DOHH2 (cell line): ENCODE measurements at regions not wholly inside any gene's neighbourhood (a gene's known extent, or its start where the extent isn't known, plus 50 kb on each side); places are given as distances from the start of the nearest gene placed in this dataset.

ENCODE experiments used
- H3F3A ChIP-seq: fragments of 200-600 bp; sonication (generic), shearing (Covaris generic); 2 replicates; pipeline ENCODE4 v1.6.0; 2016; ENCODE audit warnings: antibody characterized with exemption, mild to moderate bottlenecking; ENCODE audit not compliant: control insufficient read depth, insufficient read depth
- H3K27ac ChIP-seq: fragments of 200-600 bp; sonication (generic); 2 replicates; pipeline ENCODE4 v1.5.1; 2014; ENCODE audit warnings: low read depth, mild to moderate bottlenecking, low read length, moderate library complexity
- H3K27me3 ChIP-seq: fragments of 200-600 bp; sonication (generic); 2 replicates; pipeline ENCODE4 v1.6.1; 2014; ENCODE audit warnings: mild to moderate bottlenecking, low read length, mixed read lengths; ENCODE audit not compliant: control insufficient read depth
- H3K36me3 ChIP-seq: fragments of 200-600 bp; sonication (generic); 2 replicates; pipeline ENCODE4 v1.6.1; 2014; ENCODE audit warnings: mild to moderate bottlenecking, low read length, moderate library complexity, mixed read lengths; ENCODE audit not compliant: control insufficient read depth
- H3K4me1 ChIP-seq: fragments of 200-600 bp; sonication (generic); 2 replicates; pipeline ENCODE4 v1.6.1; 2014; ENCODE audit warnings: mild to moderate bottlenecking, low read length, mixed read lengths; ENCODE audit not compliant: control insufficient read depth
- H3K4me2 ChIP-seq: fragments of 200-600 bp; sonication (generic); 2 replicates; pipeline ENCODE4 v1.6.0; 2014; ENCODE audit warnings: mild to moderate bottlenecking, low read length, moderate library complexity
- H3K4me3 ChIP-seq: fragments of 200-600 bp; sonication (generic); 2 replicates; pipeline ENCODE4 v1.5.1; 2014; ENCODE audit warnings: mild to moderate bottlenecking, low read length, mixed read lengths
- H3K79me2 ChIP-seq: fragments of 200-600 bp; sonication (generic); 2 replicates; pipeline ENCODE4 v1.6.1; 2014; ENCODE audit warnings: mild to moderate bottlenecking, low read length, mixed read lengths; ENCODE audit not compliant: control insufficient read depth
- H3K9me2 ChIP-seq: fragments of 200-600 bp; sonication (generic); replicated peaks from 2 replicates; pipeline ENCODE4 v1.6.1; 2014; ENCODE audit warnings: mild to moderate bottlenecking, low read length, mixed read lengths; ENCODE audit not compliant: control insufficient read depth
- H3K9me3 ChIP-seq: fragments of 200-600 bp; sonication (generic); 2 replicates; pipeline ENCODE4 v1.6.1; 2014; ENCODE audit warnings: antibody characterized with exemption, low read length, mixed read lengths; ENCODE audit not compliant: control insufficient read depth, insufficient read depth
- H4K20me1 ChIP-seq: fragments of 200-600 bp; sonication (generic); 2 replicates; pipeline ENCODE4 v1.6.0; 2014; ENCODE audit warnings: low read depth, mild to moderate bottlenecking, antibody characterized with exemption, low read length, moderate library complexity; ENCODE audit not compliant: control insufficient read depth, insufficient read depth
- CTCF ChIP-seq: fragments of 200-600 bp; sonication (generic); IDR thresholded peaks from one replicate; pipeline ENCODE4 v1.5.1; 2014; ENCODE audit warnings: antibody characterized with exemption, mild to moderate bottlenecking, low read depth, low read length; ENCODE audit not compliant: poor library complexity, severe bottlenecking
- EZH2phosphoT487 ChIP-seq: fragments of 200-600 bp; sonication (generic); IDR thresholded peaks from 2 replicates; pipeline ENCODE4 v1.6.1; 2017; ENCODE audit warnings: borderline replicate concordance, mild to moderate bottlenecking, antibody characterized with exemption, low read length, moderate library complexity, mixed read lengths

- no peak overlapping the region for H3K4me2 ChIP-seq
- no peak overlapping the region for H3K4me3 ChIP-seq
- no peak overlapping the region for H3K27ac ChIP-seq
- H3K79me2 ChIP-seq = no peaks in the 10 kb centered on the region
- no peaks in the 10 kb centered on the region for H3F3A ChIP-seq
- H3K36me3 ChIP-seq = no peaks in the 10 kb centered on the region
- no peaks in the 10 kb centered on the region; the same call in 1 of the 2 replicates for H3K9me3 ChIP-seq
- H3K9me2 ChIP-seq = no peaks in the 10 kb centered on the region
- no peak for TF ChIP-seq CTCF
- TF ChIP-seq EZH2phosphoT487 = no peak
- H4K20me1 ChIP-seq = no peaks in the 10 kb centered on the region
- no peaks in the 10 kb centered on the region for H3K27me3 ChIP-seq
- no peaks in the 10 kb centered on the region for H3K4me1 ChIP-seq
Measured at GRCh38 chr21:19702726-19703125, 1295.5 kb upstream of the NCAM2 start.

- Histone ChIP-seq H3K79me2 (no peaks in the 10 kb centered on the region), H3K9me2 (no peaks in the 10 kb centered on the region), H3K27ac (no peak overlapping the region), H3F3A (no peaks in the 10 kb centered on the region), H3K9me3 (no peaks in the 10 kb centered on the region; the same call in 1 of the 2 replicates), H3K4me1 (no peaks in the 10 kb centered on the region), H4K20me1 (no peaks in the 10 kb centered on the region), H3K27me3 (no peaks in the 10 kb centered on the region), H3K36me3 (no peaks in the 10 kb centered on the region), H3K4me3 (no peak overlapping the region), H3K4me2 (no peak overlapping the region)
- TF ChIP-seq CTCF (no peak), EZH2phosphoT487 (no peak)
Measured at GRCh38 chr21:19704832-19705231, 1293.4 kb upstream of the NCAM2 start.

- H3K9me2 ChIP-seq = no peaks in the 10 kb centered on the region
- H4K20me1 ChIP-seq = no peaks in the 10 kb centered on the region
- no peak overlapping the region for H3K4me2 ChIP-seq
- no peaks in the 10 kb centered on the region for H3K79me2 ChIP-seq
- no peak overlapping the region for H3K4me3 ChIP-seq
- no peak overlapping the region for H3K27ac ChIP-seq
- no peak for TF ChIP-seq EZH2phosphoT487
- no peaks in the 10 kb centered on the region for H3F3A ChIP-seq
- H3K4me1 ChIP-seq = no peaks in the 10 kb centered on the region
- H3K36me3 ChIP-seq = no peaks in the 10 kb centered on the region
- no peaks in the 10 kb centered on the region for H3K9me3 ChIP-seq
- no peaks in the 10 kb centered on the region for H3K27me3 ChIP-seq
Measured at GRCh38 chr21:19712441-19712840, 1285.8 kb upstream of the NCAM2 start.

- H3K27ac ChIP-seq = no peak overlapping the region
- H3K27me3 ChIP-seq = no peaks in the 10 kb centered on the region
- no peaks in the 10 kb centered on the region for H3K4me1 ChIP-seq
- no peaks in the 10 kb centered on the region for H3K79me2 ChIP-seq
- no peaks in the 10 kb centered on the region for H3K9me3 ChIP-seq
- TF ChIP-seq CTCF = no peak
- TF ChIP-seq EZH2phosphoT487 = no peak
- H3F3A ChIP-seq = no peaks in the 10 kb centered on the region
- H3K4me2 ChIP-seq = no peak overlapping the region
- no peaks in the 10 kb centered on the region for H3K36me3 ChIP-seq
- no peak overlapping the region for H3K4me3 ChIP-seq
- H3K9me2 ChIP-seq = no peaks in the 10 kb centered on the region
- no peaks in the 10 kb centered on the region for H4K20me1 ChIP-seq
Measured at GRCh38 chr21:19713313-19713712, 1284.9 kb upstream of the NCAM2 start.
